RWPE2 (cell line): ENCODE measurements at regions not wholly inside any gene's neighbourhood (a gene's known extent, or its start where the extent isn't known, plus 50 kb on each side); places are given as distances from the start of the nearest gene placed in this dataset.

Source experiments
- ATAC-seq: fragments of 200-7000 bp; cut with Tn5 transposase; 3 replicates; pipeline ENCODE4 v1.9.1; 2021; ENCODE audit warnings: low read depth
- DNase-seq: peaks from one replicate; pipeline ENCODE4 v3.0.0-alpha.2; 2020; ENCODE audit warnings: low spot score
- H3K27ac ChIP-seq: fragments of 450-650 bp; 2 replicates; pipeline ENCODE4 v1.5.1; 2017; ENCODE audit warnings: mild to moderate bottlenecking; ENCODE audit not compliant: poor library complexity, severe bottlenecking
- H3K27me3 ChIP-seq: fragments of 250-450 bp; sonication (Bioruptor Pico); 2 replicates; pipeline ENCODE4 v1.5.1; 2021; ENCODE audit warnings: mild to moderate bottlenecking, moderate library complexity; ENCODE audit not compliant: insufficient read depth, poor library complexity, severe bottlenecking
- H3K36me3 ChIP-seq: fragments of 250-450 bp; sonication (Bioruptor Pico); 2 replicates; pipeline ENCODE4 v1.5.1; 2020; ENCODE audit warnings: low read depth, mild to moderate bottlenecking, moderate library complexity
- H3K4me1 ChIP-seq: fragments of 250-450 bp; sonication (Bioruptor Pico); 2 replicates; pipeline ENCODE4 v1.5.1; 2021; ENCODE audit warnings: mild to moderate bottlenecking, moderate library complexity; ENCODE audit not compliant: insufficient read depth, poor library complexity, severe bottlenecking
- H3K4me3 ChIP-seq: fragments of 250-450 bp; sonication (Bioruptor Pico); 2 replicates; pipeline ENCODE4 v1.5.1; 2021; ENCODE audit warnings: mild to moderate bottlenecking, moderate library complexity; ENCODE audit not compliant: severe bottlenecking
- H3K9me3 ChIP-seq: fragments of 250-450 bp; sonication (Bioruptor Pico); 2 replicates; pipeline ENCODE4 v1.5.1; 2021; ENCODE audit warnings: mild to moderate bottlenecking, moderate library complexity; ENCODE audit not compliant: severe bottlenecking
- TF ChIP-seq, protein P1 (sequence below): fragments of 450-650 bp; IDR thresholded peaks from one replicate; pipeline ENCODE4 v1.5.1; 2017; ENCODE audit warnings: mild to moderate bottlenecking, moderate library complexity; ENCODE audit not compliant: poor library complexity, severe bottlenecking

DNA sequence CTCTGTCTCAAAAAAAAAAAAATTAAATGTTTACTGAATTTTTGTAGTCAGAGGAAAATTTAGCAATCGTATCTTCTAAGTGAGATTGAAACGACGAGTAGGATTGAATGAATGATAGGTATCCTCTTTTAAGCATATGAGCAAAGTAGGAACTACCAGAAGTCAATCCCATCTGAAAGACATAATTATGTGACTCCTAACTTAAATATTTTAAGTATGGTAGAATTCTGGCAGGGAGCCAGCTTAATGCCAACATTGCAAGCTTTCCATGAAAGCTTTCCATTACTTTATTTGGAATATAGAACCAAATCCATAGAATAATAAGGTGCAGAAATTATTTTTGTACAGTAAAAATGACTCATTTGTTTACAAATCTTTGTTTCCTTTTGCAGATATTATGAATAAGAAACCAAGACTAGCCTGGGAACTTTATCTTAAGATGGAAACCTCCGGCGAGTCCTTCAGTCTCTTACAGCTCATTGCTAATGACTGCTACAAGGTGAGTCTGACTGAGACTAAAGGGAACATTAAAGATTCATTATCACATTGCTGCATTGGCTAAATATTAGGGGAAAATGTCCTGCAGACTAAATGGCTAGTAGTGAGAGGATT lies 50.2 kb upstream of the UBN2 start:
- Histone ChIP-seq H3K4me1 (peaks cover 5% of the 10 kb centered on the region), H3K4me3 (no peak overlapping the region), H3K9me3 (no peaks in the 10 kb centered on the region), H3K27me3 (no peaks in the 10 kb centered on the region), H3K27ac (peak overlapping the region; percentile 57), H3K36me3 (peaks cover 32% of the 10 kb centered on the region)
- peak; percentile 61 for ATAC-seq
- DNase-seq = no peak
- TF ChIP-seq, protein P1, sequence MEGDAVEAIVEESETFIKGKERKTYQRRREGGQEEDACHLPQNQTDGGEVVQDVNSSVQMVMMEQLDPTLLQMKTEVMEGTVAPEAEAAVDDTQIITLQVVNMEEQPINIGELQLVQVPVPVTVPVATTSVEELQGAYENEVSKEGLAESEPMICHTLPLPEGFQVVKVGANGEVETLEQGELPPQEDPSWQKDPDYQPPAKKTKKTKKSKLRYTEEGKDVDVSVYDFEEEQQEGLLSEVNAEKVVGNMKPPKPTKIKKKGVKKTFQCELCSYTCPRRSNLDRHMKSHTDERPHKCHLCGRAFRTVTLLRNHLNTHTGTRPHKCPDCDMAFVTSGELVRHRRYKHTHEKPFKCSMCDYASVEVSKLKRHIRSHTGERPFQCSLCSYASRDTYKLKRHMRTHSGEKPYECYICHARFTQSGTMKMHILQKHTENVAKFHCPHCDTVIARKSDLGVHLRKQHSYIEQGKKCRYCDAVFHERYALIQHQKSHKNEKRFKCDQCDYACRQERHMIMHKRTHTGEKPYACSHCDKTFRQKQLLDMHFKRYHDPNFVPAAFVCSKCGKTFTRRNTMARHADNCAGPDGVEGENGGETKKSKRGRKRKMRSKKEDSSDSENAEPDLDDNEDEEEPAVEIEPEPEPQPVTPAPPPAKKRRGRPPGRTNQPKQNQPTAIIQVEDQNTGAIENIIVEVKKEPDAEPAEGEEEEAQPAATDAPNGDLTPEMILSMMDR = no peak
